Forelimb muscle (tissue), 1 donor: ENCODE measurements at regions not wholly inside any gene's neighbourhood (a gene's known extent, or its start where the extent isn't known, plus 50 kb on each side); places are given as distances from the start of the nearest gene placed in this dataset.

Experiments used
- DNase-seq: peaks from one replicate; pipeline ENCODE4 v3.0.0-alpha.2; 2013; ENCODE audit warnings: low read depth

DNA sequence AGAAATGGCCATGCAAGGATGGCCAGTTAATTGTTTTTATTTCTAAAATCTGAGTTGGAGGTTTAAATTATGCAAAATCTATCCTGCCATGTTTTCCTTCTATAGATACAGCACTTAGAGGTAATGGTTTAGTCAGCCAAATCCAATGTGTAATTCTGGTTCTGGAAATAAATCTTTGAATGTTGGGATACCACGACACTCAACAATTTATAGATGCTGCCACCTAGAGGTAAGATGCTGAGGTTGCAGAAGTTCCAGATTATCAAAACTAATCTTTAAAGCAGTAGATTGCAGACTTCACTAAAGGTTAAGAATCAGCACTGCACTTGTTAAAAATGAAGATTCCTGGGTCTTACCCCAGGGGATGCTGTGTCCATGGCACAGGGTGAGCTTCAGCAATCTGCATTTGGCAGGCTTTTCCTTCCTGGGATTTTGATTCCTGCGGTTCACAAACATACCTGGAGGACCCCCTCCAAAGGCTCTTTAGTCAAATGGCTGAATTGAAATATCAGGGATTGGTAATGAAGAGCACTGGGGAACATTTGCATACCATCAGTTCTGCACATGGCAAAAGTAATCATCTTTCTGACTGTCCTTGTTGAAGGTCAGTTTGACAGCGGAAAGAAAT lies 53.4 kb upstream of the ANO4 start:
- DNase-seq, result no peak

DNA sequence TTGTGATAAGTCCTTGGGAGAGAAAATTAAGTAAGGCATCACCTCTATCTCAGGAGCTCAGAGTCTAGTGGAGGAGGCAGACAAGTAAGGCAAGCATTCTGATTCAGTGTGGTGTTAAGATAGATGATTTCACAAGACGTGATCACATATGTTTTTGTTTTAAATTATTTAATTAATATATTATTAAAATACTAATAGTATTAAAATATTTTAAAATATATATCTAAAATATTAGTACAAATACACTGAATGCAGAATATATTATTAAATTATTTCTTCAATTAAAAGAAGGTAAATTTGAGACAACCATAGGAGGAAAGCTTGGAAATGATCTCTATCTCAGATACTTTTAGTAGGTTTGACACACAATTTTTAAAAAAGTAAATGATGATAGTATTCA lies 51.5 kb upstream of the ANO4 start:
- no peak for DNase-seq
